Fibroblast of lung (primary cell): ENCODE measurements at regions not wholly inside any gene's neighbourhood (a gene's known extent, or its start where the extent isn't known, plus 50 kb on each side); places are given as distances from the start of the nearest gene placed in this dataset.

Source experiments
- DNase-seq, 2 donors: peaks; one replicate each; pipeline versions ENCODE4 v3.0.0 to v3.0.0-alpha.2; 2010; ENCODE audit warnings: low read depth in 2 of 2
- H2AFZ ChIP-seq: 2 replicates; pipeline ENCODE4 v1.5.1; 2012; ENCODE audit warnings: low read length, control low read depth, inconsistent platforms
- H3K27ac ChIP-seq: 2 replicates; pipeline ENCODE4 v1.5.1; 2011; ENCODE audit warnings: low read length, control low read depth; ENCODE audit not compliant: insufficient read depth
- H3K27me3 ChIP-seq: 2 replicates; pipeline ENCODE4 v1.5.1; 2011; ENCODE audit warnings: mild to moderate bottlenecking, low read length; ENCODE audit not compliant: control insufficient read depth, insufficient read depth
- H3K36me3 ChIP-seq: 2 replicates; pipeline ENCODE4 v1.5.1; 2011; ENCODE audit warnings: low read length; ENCODE audit not compliant: control insufficient read depth, insufficient read depth
- H3K4me1 ChIP-seq: 2 replicates; pipeline ENCODE4 v1.5.1; 2011; ENCODE audit warnings: low read length; ENCODE audit not compliant: control insufficient read depth, insufficient read depth; ENCODE audit errors: extremely low read depth
- H3K4me2 ChIP-seq: 2 replicates; pipeline ENCODE4 v1.5.1; 2011; ENCODE audit warnings: low read length, control low read depth; ENCODE audit not compliant: insufficient read depth; ENCODE audit errors: extremely low read depth
- H3K4me3 ChIP-seq, 4 experiments: fragments of 200-600 bp in 1 of 4; sonication (generic) in 1 of 4; replicated peaks in 1 of 4; 2 replicates each; pipeline ENCODE4 v1.5.1; 2011 to 2016; ENCODE audit warnings: low read length in 4 of 4, low read depth in 3 of 4, mild to moderate bottlenecking in 3 of 4, control low read depth in 2 of 4, inconsistent platforms in 1 of 4, mixed read lengths in 1 of 4; ENCODE audit not compliant: insufficient read depth in 1 of 4; ENCODE audit errors: control extremely low read depth in 1 of 4
- H3K79me2 ChIP-seq: 2 replicates; pipeline ENCODE4 v1.5.1; 2012; ENCODE audit warnings: mild to moderate bottlenecking, low read length, inconsistent platforms; ENCODE audit not compliant: control insufficient read depth, insufficient read depth
- H3K9ac ChIP-seq: 2 replicates; pipeline ENCODE4 v1.5.1; 2011; ENCODE audit warnings: mild to moderate bottlenecking, low read length, control low read depth; ENCODE audit not compliant: insufficient read depth
- H3K9me3 ChIP-seq: 2 replicates; pipeline ENCODE4 v1.5.1; 2012; ENCODE audit warnings: low read depth, low read length; ENCODE audit not compliant: control insufficient read depth, insufficient read depth
- H4K20me1 ChIP-seq: 2 replicates; pipeline ENCODE4 v1.5.1; 2011; ENCODE audit warnings: low read length; ENCODE audit not compliant: control insufficient read depth, insufficient read depth; ENCODE audit errors: extremely low read depth
- EZH2 ChIP-seq: IDR thresholded peaks from 2 replicates; pipeline ENCODE4 v1.5.1; 2012; ENCODE audit warnings: low read length, control low read depth, mild to moderate bottlenecking; ENCODE audit errors: missing control alignments
- TF ChIP-seq, protein P1 (sequence below), 2 donors: IDR thresholded peaks in 1 of 2; conservative IDR thresholded peaks in 1 of 2; 1 replicate in 1 of 2; 2 replicates in 1 of 2; pipeline ENCODE4 v1.5.1; 2011 to 2012; ENCODE audit warnings: low read length in 2 of 2, control low read depth in 1 of 2, inconsistent platforms in 1 of 2, low read depth in 1 of 2, mild to moderate bottlenecking in 1 of 2

DNA sequence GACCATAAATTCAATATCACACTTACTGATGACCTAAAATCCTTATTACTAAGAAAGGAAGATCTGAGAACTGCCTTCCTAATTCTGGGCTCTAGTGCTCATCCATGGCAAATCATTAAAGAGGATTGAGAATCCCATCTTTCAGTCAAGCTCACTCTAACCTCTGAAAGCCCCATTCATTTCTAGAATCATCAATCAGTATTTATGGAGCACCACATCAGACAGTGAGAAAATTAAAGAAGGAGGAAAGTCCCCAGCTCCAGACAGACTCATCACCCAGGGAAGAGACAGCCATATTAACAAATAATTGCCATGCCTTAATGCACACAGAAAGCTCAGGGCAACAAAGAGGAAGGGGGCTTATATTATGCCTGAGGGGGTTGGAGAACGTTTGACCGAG lies 256.1 kb upstream of the SOX9 start:
- TF ChIP-seq, protein P1, sequence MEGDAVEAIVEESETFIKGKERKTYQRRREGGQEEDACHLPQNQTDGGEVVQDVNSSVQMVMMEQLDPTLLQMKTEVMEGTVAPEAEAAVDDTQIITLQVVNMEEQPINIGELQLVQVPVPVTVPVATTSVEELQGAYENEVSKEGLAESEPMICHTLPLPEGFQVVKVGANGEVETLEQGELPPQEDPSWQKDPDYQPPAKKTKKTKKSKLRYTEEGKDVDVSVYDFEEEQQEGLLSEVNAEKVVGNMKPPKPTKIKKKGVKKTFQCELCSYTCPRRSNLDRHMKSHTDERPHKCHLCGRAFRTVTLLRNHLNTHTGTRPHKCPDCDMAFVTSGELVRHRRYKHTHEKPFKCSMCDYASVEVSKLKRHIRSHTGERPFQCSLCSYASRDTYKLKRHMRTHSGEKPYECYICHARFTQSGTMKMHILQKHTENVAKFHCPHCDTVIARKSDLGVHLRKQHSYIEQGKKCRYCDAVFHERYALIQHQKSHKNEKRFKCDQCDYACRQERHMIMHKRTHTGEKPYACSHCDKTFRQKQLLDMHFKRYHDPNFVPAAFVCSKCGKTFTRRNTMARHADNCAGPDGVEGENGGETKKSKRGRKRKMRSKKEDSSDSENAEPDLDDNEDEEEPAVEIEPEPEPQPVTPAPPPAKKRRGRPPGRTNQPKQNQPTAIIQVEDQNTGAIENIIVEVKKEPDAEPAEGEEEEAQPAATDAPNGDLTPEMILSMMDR (conservative IDR thresholded peaks at IDR 0.05 in 1 of 2, IDR thresholded peaks at IDR 0.05 in 1 of 2; ENCODE audit: low read depth in 1 of 2, low read length in 2 of 2), result no peak
- no peak for TF ChIP-seq EZH2
- no peaks in the 10 kb centered on the region for H4K20me1 ChIP-seq
- no peak for DNase-seq
- no peaks in the 10 kb centered on the region for H3K79me2 ChIP-seq
- H3K36me3 ChIP-seq, result no peaks in the 10 kb centered on the region
- H3K4me1 ChIP-seq, result no peaks in the 10 kb centered on the region
- H2AFZ ChIP-seq, result no peak overlapping the region
- H3K9ac ChIP-seq, result no peak overlapping the region
- H3K27me3 ChIP-seq, result no peaks in the 10 kb centered on the region
- no peak overlapping the region for H3K4me2 ChIP-seq
- no peak overlapping the region for H3K27ac ChIP-seq
- no peak overlapping the region for H3K4me3 ChIP-seq
- H3K9me3 ChIP-seq, result no peaks in the 10 kb centered on the region

DNA sequence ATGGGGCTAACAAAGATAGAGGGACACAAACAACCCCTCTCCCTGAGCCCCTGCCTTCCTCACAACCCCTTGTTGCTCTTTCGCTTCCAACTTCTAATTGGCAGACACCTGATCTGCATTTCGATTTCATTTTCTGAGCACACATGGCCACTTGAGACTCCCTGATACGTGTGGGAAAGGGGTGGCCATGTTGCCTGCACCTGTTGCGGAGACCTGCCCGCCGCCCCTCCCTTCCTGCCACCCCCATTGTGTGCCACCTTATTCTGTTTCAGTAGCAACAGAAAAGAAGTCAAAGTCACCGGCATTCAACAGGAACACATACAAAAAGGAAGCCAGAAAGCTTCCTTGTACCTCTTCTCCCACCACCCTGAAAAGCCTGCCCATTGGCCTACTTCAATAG lies 254.7 kb upstream of the SOX9 start:
- no peaks in the 10 kb centered on the region for H3K27me3 ChIP-seq
- H3K36me3 ChIP-seq, result no peaks in the 10 kb centered on the region
- H3K27ac ChIP-seq, result no peak overlapping the region
- H3K79me2 ChIP-seq, result no peaks in the 10 kb centered on the region
- no peak overlapping the region for H3K4me3 ChIP-seq
- no peak overlapping the region for H3K9ac ChIP-seq
- no peak for DNase-seq
- no peak overlapping the region for H3K4me2 ChIP-seq
- no peak for TF ChIP-seq EZH2
- TF ChIP-seq, protein P1 (conservative IDR thresholded peaks at IDR 0.05 in 1 of 2, IDR thresholded peaks at IDR 0.05 in 1 of 2; ENCODE audit: low read depth in 1 of 2, low read length in 2 of 2), result no peak
- no peak overlapping the region for H2AFZ ChIP-seq
- H4K20me1 ChIP-seq, result no peaks in the 10 kb centered on the region
- no peaks in the 10 kb centered on the region for H3K9me3 ChIP-seq
- no peaks in the 10 kb centered on the region for H3K4me1 ChIP-seq

DNA sequence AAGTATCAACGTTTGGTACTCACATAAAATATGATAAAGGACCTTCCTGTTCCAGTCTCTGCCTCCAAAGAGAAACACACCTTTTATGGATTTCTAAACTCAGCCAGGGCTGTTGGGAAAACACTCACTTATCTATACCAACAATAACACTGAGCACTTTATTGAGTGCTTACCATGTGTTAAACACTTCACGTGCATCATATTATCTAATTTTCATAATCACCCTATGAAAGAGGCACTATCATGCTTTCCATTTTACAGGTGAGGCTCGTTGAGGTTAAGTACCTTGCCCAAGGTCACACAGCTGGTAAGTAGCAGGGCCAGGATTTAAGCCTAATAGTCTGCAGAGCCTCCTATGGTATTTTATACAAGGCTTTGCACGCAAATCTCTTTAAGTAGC lies 251.5 kb upstream of the SOX9 start:
- Histone ChIP-seq H3K79me2 (no peaks in the 10 kb centered on the region), H3K36me3 (no peaks in the 10 kb centered on the region), H3K4me3 (no peak overlapping the region), H3K27ac (no peak overlapping the region), H2AFZ (no peak overlapping the region), H3K9ac (no peak overlapping the region), H3K4me2 (no peak overlapping the region), H3K4me1 (no peaks in the 10 kb centered on the region), H3K9me3 (no peaks in the 10 kb centered on the region), H3K27me3 (no peaks in the 10 kb centered on the region), H4K20me1 (no peaks in the 10 kb centered on the region)
- DNase-seq, result no peak
- no peak for TF ChIP-seq EZH2
- TF ChIP-seq, protein P1 (conservative IDR thresholded peaks at IDR 0.05 in 1 of 2, IDR thresholded peaks at IDR 0.05 in 1 of 2; ENCODE audit: low read depth in 1 of 2, low read length in 2 of 2), result no peak
